ENCODE measurements at regions not wholly inside any gene's neighbourhood (a gene's known extent, or its start where the extent isn't known, plus 50 kb on each side); places are given as distances from the start of the nearest gene placed in this dataset.

GRCh38 chr19:31511696-31512095, 162.5 kb upstream of the TSHZ3 start:
- TF ChIP-seq CTCF (IDR thresholded peaks at IDR 0.05; ENCODE audit: low read depth, low read length, missing input control) (no peak), RAD21 (IDR thresholded peaks at IDR 0.05) (no peak), TAF1 (conservative IDR thresholded peaks at IDR 0.05) (no peak), REST (IDR thresholded peaks at IDR 0.05) (no peak), ATF3 (IDR thresholded peaks at IDR 0.05) (no peak), MAX (IDR thresholded peaks at IDR 0.05) (no peak), JUND (IDR thresholded peaks at IDR 0.05) (no peak), GABPA (IDR thresholded peaks at IDR 0.05 in 1 of 2, conservative IDR thresholded peaks at IDR 0.05 in 1 of 2) (no peak), FOXA1 (IDR thresholded peaks at IDR 0.05) (no peak), ZBTB33 (IDR thresholded peaks at IDR 0.05) (no peak), EGR1 (IDR thresholded peaks at IDR 0.05; ENCODE audit: low read depth in 2 of 2) (no peak), YY1 (IDR thresholded peaks at IDR 0.05) (no peak)
